Inflammatory macrophage treated with lipopolysaccharide for 4 hours (primary cell): ENCODE measurements at regions not wholly inside any gene's neighbourhood (a gene's known extent, or its start where the extent isn't known, plus 50 kb on each side); places are given as distances from the start of the nearest gene placed in this dataset.

ENCODE experiments used
- DNase-seq: peaks from one replicate; pipeline ENCODE4 v3.0.0-alpha.2; 2020

GRCh38 chr5:171630350-171631065, 155.1 kb upstream of the SMIM23 start:
- no peak for DNase-seq

GRCh38 chr5:171632616-171633015, 153.0 kb upstream of the SMIM23 start:
- DNase-seq: no peak

DNA sequence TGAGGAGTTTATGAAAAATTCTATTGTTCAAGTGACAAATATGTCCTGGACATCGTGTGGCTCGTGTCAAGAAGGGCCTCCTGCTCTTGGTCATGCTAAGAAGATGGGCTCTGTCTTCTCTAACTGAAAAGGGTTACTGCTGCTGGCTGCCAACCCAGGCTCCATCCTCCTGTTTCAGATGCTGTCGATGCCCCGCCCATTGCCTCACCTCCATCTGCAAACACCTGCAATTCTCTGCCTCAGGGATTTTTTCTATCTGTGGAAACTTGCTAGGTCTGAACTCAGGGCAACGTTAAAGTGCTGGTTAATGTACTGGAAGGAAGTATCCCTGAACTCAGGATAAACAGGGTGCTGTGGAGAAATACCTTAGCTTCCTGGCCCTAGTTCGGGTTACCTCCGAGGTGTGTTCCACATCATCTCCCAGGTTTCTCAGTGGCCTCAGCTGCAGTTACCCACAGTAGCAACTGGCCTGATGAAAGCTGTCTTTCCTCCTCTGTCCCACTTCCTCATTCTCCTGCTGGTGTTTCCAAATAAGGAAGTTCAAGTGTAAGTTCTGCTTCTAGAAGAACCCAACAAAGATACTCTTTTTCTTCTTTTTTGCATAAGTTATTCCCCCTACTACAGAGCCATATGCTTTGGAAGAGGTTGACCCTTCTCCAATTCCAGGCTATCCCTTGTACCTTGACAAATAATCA, 151.7 kb upstream of the SMIM23 start:
- peak; percentile 78 for DNase-seq

- DNase-seq: peak; percentile 54
Measured at GRCh38 chr5:171634511-171634910, 151.1 kb upstream of the SMIM23 start.

DNA sequence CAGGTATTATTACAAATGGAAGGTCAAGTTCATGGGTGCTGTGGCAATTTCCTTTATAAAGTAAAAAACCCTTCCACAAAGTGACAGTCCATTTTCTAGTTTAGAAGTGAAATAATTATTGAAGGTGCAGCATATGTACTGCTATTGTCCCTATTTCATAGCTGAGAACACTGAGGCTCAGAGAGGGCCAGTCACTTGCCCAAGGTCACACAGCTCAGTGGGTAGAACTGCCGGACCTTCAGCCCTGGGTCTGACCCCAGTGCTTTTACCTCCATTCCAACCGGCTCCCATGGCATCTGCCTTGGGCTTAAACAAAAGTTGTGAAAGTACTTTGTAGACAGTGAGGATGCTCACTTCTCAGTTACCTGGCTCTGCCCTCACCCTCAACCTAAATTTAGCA, 150.6 kb upstream of the SMIM23 start:
- no peak for DNase-seq

GRCh38 chr5:171635561-171636245, 149.9 kb upstream of the SMIM23 start:
- no peak for DNase-seq

DNA sequence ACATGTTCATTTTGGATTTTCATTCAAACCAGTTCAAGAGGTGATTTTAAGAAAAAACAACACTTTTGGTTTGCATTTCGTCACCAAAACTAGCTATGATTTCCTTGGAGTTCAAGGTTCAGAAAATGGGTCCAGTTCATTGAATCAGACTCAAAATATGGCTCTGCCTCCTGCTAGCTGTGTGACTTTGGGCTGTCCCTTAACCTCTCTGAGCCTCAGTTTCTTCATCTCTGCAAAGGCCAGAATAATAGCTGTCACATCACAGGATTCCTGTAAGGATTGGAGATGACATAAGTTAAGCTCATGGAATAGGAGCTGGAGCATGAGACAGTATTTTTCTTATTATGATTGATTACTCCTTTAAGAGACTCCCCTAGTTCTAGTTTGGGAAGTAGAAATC, 147.8 kb upstream of the SMIM23 start:
- DNase-seq: no peak

GRCh38 chr5:171639205-171639621, 146.4 kb upstream of the SMIM23 start:
- no peak for DNase-seq

- DNase-seq: no peak
Measured at GRCh38 chr5:171639966-171640365, 145.7 kb upstream of the SMIM23 start.

DNA sequence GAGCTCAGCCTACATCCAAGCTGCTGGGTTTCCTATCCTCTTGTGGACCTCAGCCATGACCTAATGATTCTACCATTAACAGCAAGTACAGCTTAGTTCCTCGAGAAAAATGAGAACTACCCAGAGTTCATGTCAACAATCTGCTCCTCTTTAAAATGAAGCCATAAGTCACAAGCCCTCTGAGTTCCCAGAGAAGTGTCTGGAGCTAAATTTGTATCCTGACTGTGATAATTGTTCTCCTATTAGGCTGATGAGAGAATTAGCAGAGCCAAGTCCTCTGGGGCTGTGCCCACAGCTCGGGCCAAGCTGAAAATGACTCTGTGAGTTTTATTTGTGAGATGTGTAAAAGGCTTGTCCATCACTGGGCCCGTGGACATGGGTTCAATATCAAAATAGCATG, 145.1 kb upstream of the SMIM23 start:
- DNase-seq: peak; percentile 17

DNA sequence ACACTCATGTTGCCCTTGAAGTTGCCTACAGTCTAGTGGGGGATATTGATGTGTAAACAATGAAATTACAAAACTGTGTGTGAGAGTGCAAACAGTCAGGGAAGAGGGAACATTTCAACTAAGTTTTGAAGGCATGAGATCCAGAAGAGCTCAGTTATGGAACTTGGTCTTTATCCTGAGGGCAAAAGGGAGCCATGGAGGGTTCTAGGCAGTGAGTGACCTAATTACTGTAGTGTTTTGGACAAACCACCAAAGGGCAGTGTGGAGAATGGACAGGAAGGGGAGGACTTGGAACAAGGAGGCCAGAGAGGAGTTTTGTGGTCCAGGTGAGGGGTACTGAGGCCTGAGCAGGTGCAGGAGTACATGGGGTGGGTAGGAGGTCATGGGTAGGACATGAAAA, 143.7 kb upstream of the SMIM23 start:
- no peak for DNase-seq

GRCh38 chr5:171642894-171643293, 142.7 kb upstream of the SMIM23 start:
- no peak for DNase-seq

GRCh38 chr5:171644536-171644935, 141.1 kb upstream of the SMIM23 start:
- no peak for DNase-seq

DNA sequence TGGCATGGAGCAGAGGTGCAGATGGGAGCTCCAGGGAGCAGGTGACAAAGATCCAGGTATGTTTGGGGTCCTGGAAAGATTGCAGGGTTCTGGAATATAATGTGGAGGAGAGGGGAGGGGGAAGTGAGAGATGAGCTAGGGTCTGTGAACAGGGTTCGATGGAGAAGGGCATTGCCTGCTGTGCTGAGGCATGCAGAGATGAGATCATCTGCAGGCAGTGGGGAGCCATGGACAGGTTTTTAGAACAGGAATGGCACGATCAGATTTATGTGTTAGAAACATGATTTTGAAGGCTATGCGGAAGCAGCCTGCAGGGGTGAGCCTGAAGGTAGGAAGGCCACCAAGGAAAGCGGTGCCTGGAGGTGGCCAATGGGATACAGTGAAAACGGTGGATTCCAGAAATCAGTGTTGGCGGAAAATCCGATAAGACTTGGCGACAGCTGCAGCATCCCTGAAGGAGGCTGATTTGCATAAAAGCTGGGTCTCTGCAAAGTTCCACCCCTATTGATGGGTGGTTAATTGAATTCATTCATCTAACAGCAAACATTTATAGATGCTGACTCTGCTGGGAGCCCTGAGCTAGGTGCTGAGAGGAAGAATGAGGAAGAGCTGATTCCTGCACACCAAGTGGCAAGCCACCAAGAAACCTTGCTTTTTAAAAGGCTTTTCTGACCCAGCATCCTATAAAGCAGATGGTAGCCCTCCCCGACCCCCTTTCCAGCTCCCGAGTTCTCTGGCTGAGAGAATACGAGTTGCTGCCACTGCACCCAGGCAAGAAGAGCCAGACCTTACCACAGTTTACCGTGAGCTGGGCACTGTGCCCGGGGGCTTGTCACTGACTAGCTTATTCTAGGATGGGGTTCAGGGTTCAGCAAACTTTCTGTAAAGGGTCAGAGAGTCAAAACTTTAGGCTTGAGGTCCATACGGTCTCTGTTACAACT, 139.2 kb upstream of the SMIM23 start:
- no peak for DNase-seq

GRCh38 chr5:171647043-171647903, 138.3 kb upstream of the SMIM23 start:
- DNase-seq: peak; percentile 28

DNA sequence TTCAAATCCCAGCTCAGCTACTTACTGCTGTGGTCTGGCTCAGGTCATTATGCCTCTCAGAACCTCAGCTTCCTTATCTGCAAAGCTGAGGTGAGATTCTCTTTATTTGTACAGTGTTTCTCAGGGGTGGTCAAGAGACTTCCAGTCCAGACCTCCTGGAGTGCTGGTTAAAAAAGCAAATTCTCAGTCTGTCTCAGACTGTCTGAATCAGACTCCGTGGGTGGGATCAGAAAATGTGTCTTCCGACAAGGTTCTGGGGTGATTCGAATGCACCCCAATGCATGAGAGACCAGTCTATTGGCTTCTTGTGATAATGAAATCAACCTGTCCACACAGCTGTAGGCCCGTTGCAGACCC, 137.7 kb upstream of the SMIM23 start:
- DNase-seq: no peak

DNA sequence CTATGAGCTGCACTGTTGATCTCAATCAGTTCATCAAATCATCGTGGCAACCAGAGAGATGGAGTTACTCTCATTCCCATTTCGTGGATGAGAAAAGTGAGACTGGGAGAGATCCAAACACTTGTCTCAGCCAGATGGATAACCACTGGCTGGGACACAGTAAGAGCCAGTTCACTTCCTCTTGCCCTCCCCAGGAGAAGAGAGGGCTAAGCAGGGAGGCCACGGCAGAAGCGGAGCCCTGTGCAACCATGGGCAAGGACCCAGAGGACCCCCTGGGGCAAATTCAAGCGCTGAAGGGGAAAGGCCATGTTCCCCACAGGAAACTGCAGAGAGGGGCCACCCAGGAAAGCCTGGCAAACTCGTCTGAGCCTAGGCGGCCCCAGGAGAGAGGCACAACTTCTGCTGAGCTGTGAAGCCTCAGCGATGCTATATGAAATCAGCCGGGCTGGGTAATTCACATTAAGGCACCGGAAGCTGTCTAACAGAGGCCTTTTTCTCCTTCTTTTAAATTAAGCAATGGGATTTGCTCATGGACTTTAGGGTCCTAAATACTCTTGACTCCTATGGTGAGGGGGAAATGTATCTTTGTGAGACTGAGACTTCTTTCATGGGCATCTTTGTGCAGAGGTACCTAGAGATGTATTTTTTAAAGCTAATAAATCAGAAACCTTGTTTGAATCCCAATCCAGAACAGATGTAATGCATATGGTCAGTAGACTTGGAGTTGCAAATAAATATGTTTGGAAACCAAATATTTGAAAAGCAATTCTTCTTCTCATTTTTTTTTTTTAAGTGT, 137.1 kb upstream of the SMIM23 start:
- no peak for DNase-seq

- DNase-seq: no peak
Measured at GRCh38 chr5:171649075-171649401, 136.6 kb upstream of the SMIM23 start.

DNA sequence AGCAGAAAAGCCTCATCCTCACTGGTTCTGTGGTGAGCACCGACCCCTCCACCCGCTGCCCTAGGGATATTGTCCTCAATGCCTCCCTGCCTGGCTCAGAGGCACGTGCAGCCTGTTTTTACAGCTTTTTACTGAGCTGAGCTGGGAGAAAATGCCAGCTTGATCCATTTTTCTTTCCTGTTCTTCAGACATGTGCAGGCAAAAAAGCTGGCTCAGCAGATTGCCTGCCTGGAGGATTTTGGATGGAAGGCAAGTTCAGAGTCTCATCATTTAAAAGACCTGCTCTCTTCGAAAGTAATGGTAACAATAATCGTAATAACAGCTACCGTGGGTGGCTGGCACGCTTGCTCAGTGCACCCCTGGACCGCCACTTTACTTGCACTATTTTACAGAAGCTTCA, 135.0 kb upstream of the SMIM23 start:
- DNase-seq: no peak

DNA sequence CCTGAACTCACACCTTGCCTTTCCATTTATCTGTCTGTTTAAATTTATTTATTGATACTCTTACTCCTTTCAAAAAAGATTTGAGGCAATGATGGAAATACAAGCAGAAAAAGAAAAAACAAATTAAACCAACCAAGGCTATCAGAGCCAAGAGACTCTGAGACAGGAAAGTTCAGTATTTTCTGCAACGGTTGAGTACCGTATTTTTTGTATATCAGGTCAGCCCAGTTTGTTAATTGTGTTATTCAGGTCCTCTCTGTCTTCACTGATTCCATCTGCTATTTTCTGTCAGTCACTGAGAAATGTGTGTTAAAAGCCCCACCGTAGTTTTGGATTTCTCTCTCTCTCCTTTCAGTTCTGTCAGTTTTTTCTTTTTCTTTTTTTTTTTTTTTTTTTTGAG, 134.5 kb upstream of the SMIM23 start:
- no peak for DNase-seq

DNA sequence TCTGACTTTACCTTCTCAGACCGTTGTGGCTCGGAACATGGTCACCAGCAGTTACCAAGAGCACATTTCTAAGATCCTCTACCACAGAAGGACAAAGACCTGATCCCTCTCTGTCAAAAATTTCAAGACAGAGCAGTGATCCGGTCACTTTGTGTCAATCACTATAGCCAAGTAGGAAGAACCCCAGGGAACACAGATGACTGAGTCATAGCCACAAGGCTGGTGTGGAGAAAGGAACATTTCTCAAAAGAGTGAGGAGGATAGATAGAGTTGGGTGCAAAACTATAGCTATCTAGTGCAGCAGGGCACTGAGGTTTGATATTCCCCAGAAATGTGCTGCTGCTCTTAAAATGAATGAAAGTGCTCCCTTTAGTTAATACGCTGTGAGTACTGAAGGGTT, 130.7 kb upstream of the SMIM23 start:
- peak; percentile 27 for DNase-seq
